Ectodermal cell (in vitro differentiated cells): ENCODE measurements at regions not wholly inside any gene's neighbourhood (a gene's known extent, or its start where the extent isn't known, plus 50 kb on each side); places are given as distances from the start of the nearest gene placed in this dataset.
"Not testable (repeated sequence)": the region's sequence is repeated elsewhere in the genome, so short reads cannot be mapped to it uniquely, and the experiment has no call there.

Source experiments
- H3K27ac ChIP-seq: 2 replicates; pipeline ENCODE4 v1.7.0; 2013; ENCODE audit warnings: mild to moderate bottlenecking, low read depth, low read length; ENCODE audit not compliant: insufficient read depth, poor library complexity, severe bottlenecking
- H3K27me3 ChIP-seq: 2 replicates; pipeline ENCODE4 v1.7.0; 2013; ENCODE audit warnings: mild to moderate bottlenecking, low read length; ENCODE audit not compliant: insufficient read depth, control insufficient read depth, poor library complexity, severe bottlenecking
- H3K36me3 ChIP-seq: one replicate; pipeline ENCODE4 v1.7.0; 2013; ENCODE audit warnings: low read length; ENCODE audit not compliant: control insufficient read depth, insufficient read depth
- H3K4me1 ChIP-seq: one replicate; pipeline ENCODE4 v1.7.0; 2013; ENCODE audit warnings: low read length; ENCODE audit not compliant: control insufficient read depth, insufficient read depth
- H3K4me3 ChIP-seq: 2 replicates; pipeline ENCODE4 v1.7.0; 2013; ENCODE audit warnings: low read depth, low read length, control low read depth; ENCODE audit not compliant: insufficient read depth
- H3K9me3 ChIP-seq: 2 replicates; pipeline ENCODE4 v1.7.0; 2013; ENCODE audit warnings: mild to moderate bottlenecking, low read length, moderate library complexity; ENCODE audit not compliant: control insufficient read depth
- WGBS, 2 experiments: methylation state at CpG; one replicate each; pipeline ENCODE4 v1.1.7; 2013; ENCODE audit warnings: missing lambda C conversion rate in 2 of 2; 5-methylcytosine and 5-hydroxymethylcytosine counted together

GRCh38 chr3:6315906-6316305 lies 545.0 kb upstream of the GRM7 start:
- H3K27ac ChIP-seq = no peak overlapping the region
- no peaks in the 10 kb centered on the region for H3K36me3 ChIP-seq
- H3K4me1 ChIP-seq = no peaks in the 10 kb centered on the region
- H3K9me3 ChIP-seq = no peaks in the 10 kb centered on the region
- H3K27me3 ChIP-seq = no peaks in the 10 kb centered on the region
- H3K4me3 ChIP-seq = no peak overlapping the region
- WGBS, 2 experiments = 89 to 95% methylated on average over 4 of the region's 4 CpGs

- Histone ChIP-seq H3K9me3 (no peaks in the 10 kb centered on the region), H3K27ac (no peak overlapping the region), H3K4me1 (no peaks in the 10 kb centered on the region), H3K36me3 (no peaks in the 10 kb centered on the region), H3K4me3 (no peak overlapping the region), H3K27me3 (no peaks in the 10 kb centered on the region)
- WGBS, 2 experiments = 94% methylated on average over 2 to 3 of the region's 3 CpGs
These were observed 538.9 kb upstream of the GRM7 start for GRCh38 chr3:6321999-6322398.

GRCh38 chr3:6326771-6327170 lies 534.1 kb upstream of the GRM7 start:
- 54 to 69% methylated on average over 6 of the region's 6 CpGs for WGBS, 2 experiments
- Histone ChIP-seq H3K27me3 (no peaks in the 10 kb centered on the region), H3K9me3 (no peaks in the 10 kb centered on the region), H3K4me3 (no peak overlapping the region), H3K27ac (no peak overlapping the region), H3K4me1 (no peaks in the 10 kb centered on the region), H3K36me3 (no peaks in the 10 kb centered on the region)

GRCh38 chr3:6340980-6341325 lies 520.0 kb upstream of the GRM7 start:
- H3K27ac ChIP-seq, H3K27me3 ChIP-seq, H3K36me3 ChIP-seq, H3K4me1 ChIP-seq, H3K4me3 ChIP-seq, H3K9me3 ChIP-seq: not testable (repeated sequence)
- WGBS, 2 experiments = 97% methylated on average over 24 of the region's 24 CpGs

- Histone ChIP-seq H3K4me1 (no peaks in the 10 kb centered on the region), H3K27me3 (no peaks in the 10 kb centered on the region), H3K4me3 (no peak overlapping the region), H3K27ac (no peak overlapping the region), H3K9me3 (no peaks in the 10 kb centered on the region), H3K36me3 (no peaks in the 10 kb centered on the region)
- 89 to 91% methylated on average over 3 of the region's 3 CpGs for WGBS, 2 experiments
These were observed 509.2 kb upstream of the GRM7 start for GRCh38 chr3:6351752-6352151.

- no peaks in the 10 kb centered on the region for H3K4me1 ChIP-seq
- 80 to 100% methylated on average over 1 of the region's 1 CpG for WGBS, 2 experiments
- H3K9me3 ChIP-seq = no peaks in the 10 kb centered on the region
- no peaks in the 10 kb centered on the region for H3K36me3 ChIP-seq
- no peak overlapping the region for H3K27ac ChIP-seq
- no peaks in the 10 kb centered on the region for H3K27me3 ChIP-seq
- no peak overlapping the region for H3K4me3 ChIP-seq
These were observed 506.3 kb upstream of the GRM7 start for GRCh38 chr3:6354653-6355052.

GRCh38 chr3:6362406-6362805 lies 498.5 kb upstream of the GRM7 start:
- no peak overlapping the region for H3K27ac ChIP-seq
- no peaks in the 10 kb centered on the region for H3K36me3 ChIP-seq
- H3K27me3 ChIP-seq = no peaks in the 10 kb centered on the region
- H3K4me1 ChIP-seq = no peaks in the 10 kb centered on the region
- no peak overlapping the region for H3K4me3 ChIP-seq
- WGBS, 2 experiments = 79 to 92% methylated on average over 4 of the region's 4 CpGs
- H3K9me3 ChIP-seq = no peaks in the 10 kb centered on the region

- no peaks in the 10 kb centered on the region for H3K4me1 ChIP-seq
- WGBS, 2 experiments = 83 to 96% methylated on average over 2 of the region's 2 CpGs
These were observed 493.7 kb upstream of the GRM7 start for GRCh38 chr3:6367171-6367570.

GRCh38 chr3:6392123-6392522 lies 468.8 kb upstream of the GRM7 start:
- no peaks in the 10 kb centered on the region for H3K9me3 ChIP-seq
- H3K4me3 ChIP-seq = no peak overlapping the region
- no peaks in the 10 kb centered on the region for H3K27me3 ChIP-seq
- no peak overlapping the region for H3K27ac ChIP-seq
- WGBS, 2 experiments = 94 to 100% methylated on average over 2 of the region's 2 CpGs
- H3K36me3 ChIP-seq = no peaks in the 10 kb centered on the region
- H3K4me1 ChIP-seq = no peaks in the 10 kb centered on the region

More at GRCh38 chr3:6367171-6367570, 493.7 kb upstream of the GRM7 start:
- Histone ChIP-seq H3K4me3 (no peak overlapping the region), H3K9me3 (no peaks in the 10 kb centered on the region), H3K36me3 (no peaks in the 10 kb centered on the region), H3K27me3 (no peaks in the 10 kb centered on the region), H3K27ac (no peak overlapping the region)

- no peak overlapping the region for H3K27ac ChIP-seq
- H3K4me1 ChIP-seq = no peaks in the 10 kb centered on the region
- WGBS, 2 experiments = 88 to 92% methylated on average over 2 of the region's 2 CpGs
These were observed 466.0 kb upstream of the GRM7 start for GRCh38 chr3:6394944-6395343.

GRCh38 chr3:6396631-6397030 lies 464.3 kb upstream of the GRM7 start:
- no peak overlapping the region for H3K4me3 ChIP-seq
- H3K27me3 ChIP-seq = no peaks in the 10 kb centered on the region
- no peaks in the 10 kb centered on the region for H3K4me1 ChIP-seq
- H3K27ac ChIP-seq = no peak overlapping the region
- no peaks in the 10 kb centered on the region for H3K9me3 ChIP-seq
- no peaks in the 10 kb centered on the region for H3K36me3 ChIP-seq
- WGBS, 2 experiments = 94 to 95% methylated on average over 1 of the region's 1 CpG

More at GRCh38 chr3:6394944-6395343, 466.0 kb upstream of the GRM7 start:
- Histone ChIP-seq H3K36me3 (no peaks in the 10 kb centered on the region), H3K27me3 (no peaks in the 10 kb centered on the region), H3K4me3 (no peak overlapping the region), H3K9me3 (no peaks in the 10 kb centered on the region)
